HUES64 (cell line): ENCODE measurements at regions not wholly inside any gene's neighbourhood (a gene's known extent, or its start where the extent isn't known, plus 50 kb on each side); places are given as distances from the start of the nearest gene placed in this dataset.

Experiments used
- H3K27ac ChIP-seq: 2 replicates; pipeline ENCODE4 v1.7.0; 2013; ENCODE audit warnings: low read depth, low read length, inconsistent platforms
- H3K27me3 ChIP-seq: 2 replicates; pipeline ENCODE4 v1.6.1; 2013; ENCODE audit warnings: mild to moderate bottlenecking, low read length; ENCODE audit not compliant: insufficient read depth
- H3K36me3 ChIP-seq: 2 replicates; pipeline ENCODE4 v1.6.1; 2013; ENCODE audit warnings: mild to moderate bottlenecking, low read length; ENCODE audit not compliant: insufficient read depth
- H3K4me1 ChIP-seq: 2 replicates; pipeline ENCODE4 v1.6.1; 2013; ENCODE audit warnings: mild to moderate bottlenecking, low read length, moderate library complexity; ENCODE audit not compliant: insufficient read depth
- H3K4me3 ChIP-seq: 2 replicates; pipeline ENCODE4 v1.5.1; 2013; ENCODE audit warnings: mild to moderate bottlenecking, low read length, moderate library complexity
- H3K9ac ChIP-seq: 2 replicates; pipeline ENCODE4 v1.6.1; 2013; ENCODE audit warnings: mild to moderate bottlenecking, low read depth, low read length
- H3K9me3 ChIP-seq: 2 replicates; pipeline ENCODE4 v1.6.1; 2013; ENCODE audit warnings: low read depth, low read length; ENCODE audit not compliant: insufficient read depth
- WGBS: fragments of 150-250, 120-280 bp; methylation state at CpG from one replicate; pipeline ENCODE4 v1.1.7; 2013; ENCODE audit warnings: missing lambda C conversion rate; 5-methylcytosine and 5-hydroxymethylcytosine counted together

DNA sequence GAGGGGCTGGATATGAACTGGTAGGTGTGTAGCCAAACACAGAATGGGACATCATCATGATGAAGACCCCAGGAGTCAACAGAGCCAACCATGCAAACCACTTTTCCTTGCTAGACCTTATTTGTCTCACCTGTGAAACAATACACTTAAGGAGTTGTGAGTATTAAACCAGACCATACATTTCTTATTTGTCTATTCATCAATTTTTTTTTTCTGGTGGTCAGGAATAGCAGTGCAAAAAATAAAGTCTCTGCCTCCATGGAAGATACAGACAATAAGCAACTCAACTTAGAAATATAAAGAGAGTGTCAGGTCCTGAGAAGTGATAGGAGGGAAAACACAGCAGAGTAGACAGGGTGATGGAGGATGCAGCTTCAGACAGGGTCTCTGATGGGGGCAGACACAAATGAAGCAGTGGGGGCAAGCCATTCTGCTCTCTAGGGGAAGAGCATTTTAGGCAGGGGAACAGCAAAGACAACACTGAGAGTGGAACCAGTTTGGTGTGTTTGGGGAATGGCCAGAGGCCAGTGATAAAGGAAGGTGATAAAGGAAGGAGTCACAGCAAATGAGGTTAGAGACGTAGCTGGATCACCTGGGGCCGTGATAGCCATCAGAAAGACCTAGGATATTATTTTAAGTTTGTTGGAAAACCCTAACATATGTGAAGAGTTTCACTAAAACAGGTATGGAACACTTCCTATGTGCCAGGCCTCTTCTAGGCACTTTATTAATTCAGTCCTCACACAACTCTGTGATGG, 256.2 kb downstream of the MAN2A1 start:
- Histone ChIP-seq H3K9ac (no peak overlapping the region), H3K4me1 (peaks cover 9% of the 10 kb centered on the region), H3K9me3 (no peaks in the 10 kb centered on the region), H3K27me3 (no peaks in the 10 kb centered on the region), H3K36me3 (no peaks in the 10 kb centered on the region), H3K4me3 (no peak overlapping the region), H3K27ac (no peak overlapping the region)
- WGBS = 94% methylated on average over 2 of the region's 2 CpGs

DNA sequence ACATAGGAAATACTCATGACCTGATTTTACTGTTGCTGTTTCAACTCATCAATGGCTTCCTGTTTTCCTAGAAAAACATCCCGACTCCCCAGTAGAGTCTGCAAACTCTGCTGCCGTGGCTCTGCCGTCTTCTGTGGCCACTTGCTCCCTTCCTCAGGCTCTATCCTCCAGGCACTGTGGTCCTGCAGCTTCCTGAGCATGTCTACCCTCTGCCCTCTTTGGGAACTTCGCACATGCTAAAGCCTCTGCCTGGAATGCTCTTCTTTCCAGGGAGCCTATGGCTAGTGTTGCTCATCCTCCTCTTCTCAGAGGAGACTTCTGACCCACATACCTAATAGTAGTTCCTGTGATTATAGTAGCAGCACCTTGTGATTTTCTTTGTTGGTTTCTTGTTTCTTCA, 256.9 kb downstream of the MAN2A1 start:
- no peaks in the 10 kb centered on the region for H3K9me3 ChIP-seq
- 89% methylated on average over 4 of the region's 4 CpGs for WGBS
- H3K9ac ChIP-seq = no peak overlapping the region
- H3K36me3 ChIP-seq = no peaks in the 10 kb centered on the region
- no peak overlapping the region for H3K27ac ChIP-seq
- H3K4me1 ChIP-seq = peaks cover 9% of the 10 kb centered on the region
- no peaks in the 10 kb centered on the region for H3K27me3 ChIP-seq
- no peak overlapping the region for H3K4me3 ChIP-seq

DNA sequence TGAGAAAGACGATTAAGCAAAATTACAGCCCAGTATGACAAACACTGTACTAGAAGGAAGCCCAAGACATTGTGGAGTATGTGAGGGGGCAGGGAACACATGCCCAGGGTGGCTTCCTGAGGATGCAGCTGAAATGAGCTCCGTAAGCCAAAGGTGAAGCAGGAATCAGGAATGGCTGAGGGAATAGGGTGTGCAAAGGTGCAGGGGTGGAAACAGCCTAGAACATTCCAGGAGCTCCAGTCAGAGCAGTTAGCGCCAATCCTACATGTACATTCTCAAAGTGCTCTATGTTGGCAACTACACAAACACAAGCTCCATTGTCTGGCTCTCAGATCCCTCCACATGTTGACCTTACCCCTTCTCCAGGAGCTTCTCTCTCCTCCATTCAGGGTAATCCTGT, 257.9 kb downstream of the MAN2A1 start:
- Histone ChIP-seq H3K9me3 (no peaks in the 10 kb centered on the region), H3K9ac (no peak overlapping the region), H3K27me3 (no peaks in the 10 kb centered on the region), H3K4me3 (no peak overlapping the region), H3K4me1 (peaks cover 9% of the 10 kb centered on the region), H3K36me3 (no peaks in the 10 kb centered on the region), H3K27ac (no peak overlapping the region)
- 98% methylated on average over 3 of the region's 3 CpGs for WGBS

DNA sequence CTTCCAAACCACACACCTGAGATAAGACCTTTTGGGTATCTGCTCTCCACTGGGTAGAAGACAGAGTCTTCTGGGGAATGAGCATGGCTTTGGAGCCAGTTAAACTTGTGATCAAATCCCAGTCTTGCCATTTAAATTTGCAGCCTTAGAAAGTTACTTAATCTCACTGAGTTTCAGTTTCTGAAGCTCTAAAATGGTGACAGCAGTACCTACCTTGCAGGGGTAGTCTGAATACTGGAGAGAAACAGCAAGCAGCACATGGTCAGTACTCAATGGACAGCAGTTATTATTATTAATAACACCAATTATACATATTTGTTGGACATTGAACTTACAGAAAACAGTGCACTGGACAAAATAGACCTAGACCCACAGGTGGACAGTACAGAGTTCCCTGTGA, 260.9 kb downstream of the MAN2A1 start:
- Histone ChIP-seq H3K27ac (no peak overlapping the region), H3K36me3 (no peaks in the 10 kb centered on the region), H3K27me3 (no peaks in the 10 kb centered on the region), H3K9ac (no peak overlapping the region), H3K4me1 (no peaks in the 10 kb centered on the region; the same call in 1 of the 2 replicates), H3K4me3 (no peak overlapping the region), H3K9me3 (no peaks in the 10 kb centered on the region)

DNA sequence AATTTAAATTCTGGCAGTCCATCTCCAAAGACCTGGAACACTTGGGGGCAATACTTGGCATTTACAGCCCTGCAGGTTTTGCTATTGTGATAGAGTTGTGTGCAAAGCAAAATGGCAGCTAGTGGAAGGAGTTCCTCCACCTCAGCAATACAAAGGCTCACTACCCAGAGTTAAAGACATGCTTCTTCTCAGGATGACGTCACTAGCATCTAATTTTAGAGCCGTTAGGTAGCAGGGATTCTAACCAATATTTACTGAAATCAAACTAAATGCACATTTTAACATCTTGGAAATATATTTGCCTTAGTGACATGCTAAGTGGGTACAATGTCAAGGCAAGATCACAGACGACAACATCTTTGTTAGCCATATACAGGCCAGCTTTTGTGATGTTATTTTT, 261.6 kb downstream of the MAN2A1 start:
- Histone ChIP-seq H3K27ac (no peak overlapping the region), H3K4me3 (no peak overlapping the region), H3K27me3 (no peaks in the 10 kb centered on the region), H3K36me3 (no peaks in the 10 kb centered on the region), H3K4me1 (no peaks in the 10 kb centered on the region; the same call in 1 of the 2 replicates), H3K9ac (no peak overlapping the region), H3K9me3 (no peaks in the 10 kb centered on the region)
- 96% methylated on average over 3 of the region's 3 CpGs for WGBS

DNA sequence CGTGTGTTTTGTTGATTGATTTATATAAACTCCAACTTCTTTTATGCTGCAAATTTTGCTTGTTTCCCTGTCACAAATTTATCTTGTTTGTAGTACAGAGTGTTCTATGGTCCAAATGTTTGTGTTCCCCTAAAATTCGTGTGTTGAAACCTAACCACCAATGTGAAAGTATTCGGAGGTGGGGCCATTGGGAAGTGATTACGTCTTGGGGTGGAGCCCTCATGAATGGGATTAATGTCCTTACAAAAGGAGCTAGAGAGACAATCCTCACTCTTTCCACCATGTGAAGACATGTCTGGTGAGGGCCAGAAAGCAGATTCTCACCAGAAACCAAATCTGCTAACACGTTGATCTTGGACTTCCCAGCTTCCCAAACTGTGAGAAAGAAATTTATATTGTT, 262.0 kb downstream of the MAN2A1 start:
- Histone ChIP-seq H3K36me3 (no peaks in the 10 kb centered on the region), H3K4me3 (no peak overlapping the region), H3K9ac (no peak overlapping the region), H3K27ac (no peak overlapping the region), H3K9me3 (no peaks in the 10 kb centered on the region), H3K27me3 (no peaks in the 10 kb centered on the region), H3K4me1 (no peaks in the 10 kb centered on the region; the same call in 1 of the 2 replicates)
- 77% methylated on average over 4 of the region's 5 CpGs for WGBS

DNA sequence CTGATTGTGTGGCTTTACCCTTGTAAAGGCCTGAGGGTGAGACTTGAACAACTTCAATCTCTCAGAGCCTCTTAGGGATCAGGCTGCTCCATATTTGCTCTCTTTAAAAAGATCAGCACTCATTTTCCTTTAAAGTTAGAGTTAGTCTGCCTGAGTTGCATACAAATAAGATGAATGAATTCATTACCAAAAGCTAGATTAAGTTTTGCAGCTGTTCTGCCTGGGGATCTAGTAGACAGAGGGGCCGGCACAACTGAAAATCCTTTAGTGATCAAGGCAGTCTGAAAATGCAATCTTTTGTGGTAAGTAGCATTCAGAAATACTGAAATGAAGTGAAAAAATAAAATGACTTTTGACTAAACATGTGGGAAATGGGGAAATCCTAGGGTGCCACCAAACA, 264.0 kb downstream of the MAN2A1 start:
- 94% methylated on average over 1 of the region's 1 CpG for WGBS
- Histone ChIP-seq H3K4me3 (no peak overlapping the region), H3K4me1 (no peaks in the 10 kb centered on the region; the same call in 1 of the 2 replicates), H3K9ac (no peak overlapping the region), H3K27ac (no peak overlapping the region), H3K9me3 (no peaks in the 10 kb centered on the region), H3K27me3 (no peaks in the 10 kb centered on the region), H3K36me3 (no peaks in the 10 kb centered on the region)

DNA sequence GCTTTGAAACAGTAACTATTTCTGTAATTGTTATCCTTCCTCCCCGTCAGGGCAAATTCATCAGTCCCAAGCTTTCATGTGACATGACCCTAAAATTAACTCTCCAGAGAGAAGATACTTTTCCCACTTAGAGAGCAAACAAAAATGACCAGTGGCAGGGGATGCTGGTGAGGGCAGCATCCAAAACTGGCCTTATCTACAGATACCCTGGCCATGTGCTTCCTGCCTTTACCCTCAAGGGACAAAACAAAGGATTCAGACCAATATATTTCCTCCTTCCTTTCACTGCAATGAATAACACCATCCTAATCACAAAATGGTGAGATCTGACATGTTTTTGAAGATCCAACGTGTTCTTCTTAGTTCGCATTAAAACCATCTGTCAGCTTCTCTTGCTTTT, 267.2 kb downstream of the MAN2A1 start:
- 91% methylated on average over 3 of the region's 3 CpGs for WGBS
- H3K4me3 ChIP-seq = no peak overlapping the region
- H3K4me1 ChIP-seq = no peaks in the 10 kb centered on the region; the same call in 1 of the 2 replicates
- no peaks in the 10 kb centered on the region for H3K9me3 ChIP-seq
- H3K36me3 ChIP-seq = no peaks in the 10 kb centered on the region
- no peak overlapping the region for H3K27ac ChIP-seq
- H3K27me3 ChIP-seq = no peaks in the 10 kb centered on the region
- no peak overlapping the region for H3K9ac ChIP-seq

DNA sequence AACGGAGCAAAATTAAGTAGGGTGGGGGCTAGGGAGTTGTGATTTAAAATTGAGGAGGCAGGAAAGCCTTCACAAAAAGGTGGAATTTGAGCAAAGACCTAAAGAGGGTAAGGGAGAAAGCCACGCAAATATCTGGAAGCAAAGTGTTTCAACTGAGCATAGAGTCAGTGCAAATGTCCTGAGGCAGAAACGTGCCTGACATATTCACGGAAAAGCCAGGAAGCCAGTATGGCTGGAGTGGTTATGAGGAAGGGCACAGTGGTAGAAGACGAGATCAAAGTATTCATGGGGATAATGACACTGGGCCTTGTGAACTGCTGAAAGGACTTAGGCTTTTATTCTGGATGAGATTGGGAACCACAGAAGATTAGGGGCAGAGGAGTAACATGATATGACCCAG, 268.4 kb downstream of the MAN2A1 start:
- H3K4me1 ChIP-seq = no peaks in the 10 kb centered on the region; the same call in 1 of the 2 replicates
- no peaks in the 10 kb centered on the region for H3K9me3 ChIP-seq
- H3K27ac ChIP-seq = no peak overlapping the region
- no peak overlapping the region for H3K9ac ChIP-seq
- no peak overlapping the region for H3K4me3 ChIP-seq
- WGBS = 94% methylated on average over 5 of the region's 5 CpGs
- H3K36me3 ChIP-seq = no peaks in the 10 kb centered on the region
- H3K27me3 ChIP-seq = no peaks in the 10 kb centered on the region

DNA sequence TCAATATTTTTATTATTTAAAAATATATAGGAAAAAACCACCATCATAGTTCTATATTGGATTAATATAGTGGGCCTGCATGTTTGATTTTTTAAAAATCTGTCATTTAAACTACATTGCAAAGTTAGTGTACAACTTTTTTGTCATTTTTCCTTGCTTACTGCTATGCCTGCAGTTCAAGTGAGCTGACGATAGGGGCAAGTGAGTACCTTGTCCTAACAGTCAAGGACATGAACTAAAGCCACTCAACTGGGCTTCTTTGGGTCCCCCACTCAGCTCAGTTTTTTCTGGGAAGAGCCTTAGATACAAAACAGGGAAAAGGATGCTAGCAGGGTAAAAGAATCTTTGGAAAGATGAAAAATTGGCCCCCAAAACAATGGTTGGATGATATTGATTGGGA, 269.9 kb downstream of the MAN2A1 start:
- H3K4me3 ChIP-seq = no peak overlapping the region
- H3K9ac ChIP-seq = no peak overlapping the region
- no peaks in the 10 kb centered on the region for H3K9me3 ChIP-seq
- no peak overlapping the region for H3K27ac ChIP-seq
- H3K27me3 ChIP-seq = no peaks in the 10 kb centered on the region
- H3K4me1 ChIP-seq = no peaks in the 10 kb centered on the region
- WGBS = 66% methylated on average over 1 of the region's 1 CpG
- H3K36me3 ChIP-seq = no peaks in the 10 kb centered on the region

DNA sequence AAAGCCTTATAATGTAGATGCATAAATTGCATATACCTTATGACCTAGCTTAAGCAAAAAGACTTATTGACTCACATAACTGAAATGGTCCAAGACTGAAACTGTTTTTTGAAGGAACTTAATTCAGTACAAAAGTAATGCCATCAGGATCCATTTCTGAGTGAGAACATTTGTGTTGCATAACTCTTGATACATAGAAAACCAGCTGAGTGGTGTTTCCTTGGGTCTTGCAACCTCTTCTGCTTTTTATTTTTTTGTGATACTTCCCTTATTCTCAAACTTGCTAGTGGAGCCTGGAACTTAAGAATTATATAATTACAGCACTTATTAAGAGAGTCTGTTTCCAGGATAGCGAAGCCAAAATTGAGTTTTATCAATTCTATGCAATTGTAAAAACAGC, 272.0 kb downstream of the MAN2A1 start:
- no peak overlapping the region for H3K4me3 ChIP-seq
- no peaks in the 10 kb centered on the region for H3K36me3 ChIP-seq
- H3K9me3 ChIP-seq = no peaks in the 10 kb centered on the region
- WGBS = 100% methylated on average over 1 of the region's 1 CpG
- H3K27me3 ChIP-seq = no peaks in the 10 kb centered on the region
- no peaks in the 10 kb centered on the region for H3K4me1 ChIP-seq
- H3K9ac ChIP-seq = no peak overlapping the region
- no peak overlapping the region for H3K27ac ChIP-seq
